ENCODE measurements at regions not wholly inside any gene's neighbourhood (a gene's known extent, or its start where the extent isn't known, plus 50 kb on each side); places are given as distances from the start of the nearest gene placed in this dataset.
"Not testable (repeated sequence)": the region's sequence is repeated elsewhere in the genome, so short reads cannot be mapped to it uniquely, and the experiment has no call there.

GRCh38 chr5:28408651-28409050 lies 1370.3 kb upstream of the CDH9 start:
- DNase-seq = no peak

- no peak for DNase-seq
These were observed 1369.8 kb upstream of the CDH9 start for GRCh38 chr5:28408186-28408585.

- DNase-seq = no peak
These were observed 1366.1 kb upstream of the CDH9 start for GRCh38 chr5:28404363-28405071.

- no peak for DNase-seq
These were observed 1365.5 kb upstream of the CDH9 start for GRCh38 chr5:28403846-28404245.

- no peak for DNase-seq
These were observed 1364.4 kb upstream of the CDH9 start for GRCh38 chr5:28402590-28403301.

- no peak for DNase-seq
These were observed 1361.7 kb upstream of the CDH9 start for GRCh38 chr5:28400076-28400475.

- DNase-seq = no peak
These were observed 1360.8 kb upstream of the CDH9 start for GRCh38 chr5:28399211-28399610.

- DNase-seq = no peak
These were observed 1359.8 kb upstream of the CDH9 start for GRCh38 chr5:28398185-28398584.

GRCh38 chr5:28397502-28397941 lies 1359.1 kb upstream of the CDH9 start:
- no peak for DNase-seq

GRCh38 chr5:28391277-28391676 lies 1352.9 kb upstream of the CDH9 start:
- DNase-seq = no peak

GRCh38 chr5:28390341-28390740 lies 1352.0 kb upstream of the CDH9 start:
- DNase-seq = no peak

- not testable (repeated sequence) for DNase-seq
These were observed 1351.3 kb upstream of the CDH9 start for GRCh38 chr5:28389727-28390126.

- DNase-seq = no peak
These were observed 1350.0 kb upstream of the CDH9 start for GRCh38 chr5:28388428-28388827.

GRCh38 chr5:28386712-28387111 lies 1348.3 kb upstream of the CDH9 start:
- DNase-seq = no peak

GRCh38 chr5:28380167-28380566 lies 1341.8 kb upstream of the CDH9 start:
- DNase-seq = no peak

- no peak for DNase-seq
These were observed 1336.1 kb upstream of the CDH9 start for GRCh38 chr5:28374492-28374967.

GRCh38 chr5:28370896-28371295 lies 1332.5 kb upstream of the CDH9 start:
- no peak for DNase-seq

GRCh38 chr5:28369418-28369817 lies 1331.0 kb upstream of the CDH9 start:
- no peak for DNase-seq

- no peak for DNase-seq
These were observed 1317.4 kb upstream of the CDH9 start for GRCh38 chr5:28355831-28356230.

- DNase-seq = no peak
These were observed 1308.3 kb upstream of the CDH9 start for GRCh38 chr5:28346696-28347095.

GRCh38 chr5:28344836-28345433 lies 1306.5 kb upstream of the CDH9 start:
- DNase-seq = no peak

- DNase-seq = no peak
These were observed 1290.8 kb upstream of the CDH9 start for GRCh38 chr5:28329176-28329575.

- no peak for DNase-seq
These were observed 1290.3 kb upstream of the CDH9 start for GRCh38 chr5:28328681-28329080.

GRCh38 chr5:28324174-28324573 lies 1285.8 kb upstream of the CDH9 start:
- DNase-seq = no peak
